RWPE1 (cell line): ENCODE measurements at regions not wholly inside any gene's neighbourhood (a gene's known extent, or its start where the extent isn't known, plus 50 kb on each side); places are given as distances from the start of the nearest gene placed in this dataset.
"Not testable (repeated sequence)": the region's sequence is repeated elsewhere in the genome, so short reads cannot be mapped to it uniquely, and the experiment has no call there.

ENCODE experiments used
- CTCF ChIA-PET: fragments of 350-600 bp; sonication (Branson Sonifier 250); formaldehyde crosslinking; extraction: SDS; loops from one replicate; lab custom pipeline; 2021; lab: Yijun Ruan, JAX
- POLR2A ChIA-PET: fragments of 400-600 bp; formaldehyde crosslinking; extraction: SDS; loops from one replicate; lab custom pipeline; 2020; ENCODE audit warnings: antibody characterized with exemption; ENCODE audit not compliant: low non-redundant PET; lab: Yijun Ruan, JAX
- DNase-seq: peaks from one replicate; pipeline ENCODE4 v3.0.0; 2012; ENCODE audit warnings: low spot score
- H3K27ac ChIP-seq: fragments of 450-650 bp; 2 replicates; pipeline ENCODE4 v1.5.1; 2017
- TF ChIP-seq, protein P1 (sequence below): fragments of 450-650 bp; conservative IDR thresholded peaks from 2 replicates; pipeline ENCODE4 v1.5.1; 2017; ENCODE audit warnings: low read depth, mild to moderate bottlenecking

DNA sequence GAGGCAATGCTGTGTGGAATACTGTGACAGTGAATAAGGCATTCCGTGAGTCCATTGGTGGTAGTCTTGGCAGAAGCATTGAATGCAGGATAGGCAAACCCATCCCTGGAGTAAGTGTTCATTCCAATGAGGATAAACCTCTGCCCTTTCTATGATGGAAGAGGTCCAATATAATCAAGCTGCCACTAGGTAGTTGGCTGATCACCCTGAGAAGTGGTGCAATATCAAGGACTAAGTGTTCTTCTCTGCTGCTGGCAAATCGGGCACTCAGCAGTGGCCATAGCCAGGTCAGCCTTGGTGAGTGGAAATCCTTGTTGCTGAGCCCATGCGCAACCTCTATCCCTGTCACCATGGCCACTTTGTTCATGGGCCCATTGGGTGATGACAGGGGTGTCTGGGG lies 70.1 kb downstream of the FBXO4 start:
- TF ChIP-seq, protein P1, sequence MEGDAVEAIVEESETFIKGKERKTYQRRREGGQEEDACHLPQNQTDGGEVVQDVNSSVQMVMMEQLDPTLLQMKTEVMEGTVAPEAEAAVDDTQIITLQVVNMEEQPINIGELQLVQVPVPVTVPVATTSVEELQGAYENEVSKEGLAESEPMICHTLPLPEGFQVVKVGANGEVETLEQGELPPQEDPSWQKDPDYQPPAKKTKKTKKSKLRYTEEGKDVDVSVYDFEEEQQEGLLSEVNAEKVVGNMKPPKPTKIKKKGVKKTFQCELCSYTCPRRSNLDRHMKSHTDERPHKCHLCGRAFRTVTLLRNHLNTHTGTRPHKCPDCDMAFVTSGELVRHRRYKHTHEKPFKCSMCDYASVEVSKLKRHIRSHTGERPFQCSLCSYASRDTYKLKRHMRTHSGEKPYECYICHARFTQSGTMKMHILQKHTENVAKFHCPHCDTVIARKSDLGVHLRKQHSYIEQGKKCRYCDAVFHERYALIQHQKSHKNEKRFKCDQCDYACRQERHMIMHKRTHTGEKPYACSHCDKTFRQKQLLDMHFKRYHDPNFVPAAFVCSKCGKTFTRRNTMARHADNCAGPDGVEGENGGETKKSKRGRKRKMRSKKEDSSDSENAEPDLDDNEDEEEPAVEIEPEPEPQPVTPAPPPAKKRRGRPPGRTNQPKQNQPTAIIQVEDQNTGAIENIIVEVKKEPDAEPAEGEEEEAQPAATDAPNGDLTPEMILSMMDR: no peak
- CTCF ChIA-PET: no interaction called here
- POLR2A ChIA-PET: no interaction called here
- H3K27ac ChIP-seq: no peak overlapping the region
- DNase-seq: no peak

DNA sequence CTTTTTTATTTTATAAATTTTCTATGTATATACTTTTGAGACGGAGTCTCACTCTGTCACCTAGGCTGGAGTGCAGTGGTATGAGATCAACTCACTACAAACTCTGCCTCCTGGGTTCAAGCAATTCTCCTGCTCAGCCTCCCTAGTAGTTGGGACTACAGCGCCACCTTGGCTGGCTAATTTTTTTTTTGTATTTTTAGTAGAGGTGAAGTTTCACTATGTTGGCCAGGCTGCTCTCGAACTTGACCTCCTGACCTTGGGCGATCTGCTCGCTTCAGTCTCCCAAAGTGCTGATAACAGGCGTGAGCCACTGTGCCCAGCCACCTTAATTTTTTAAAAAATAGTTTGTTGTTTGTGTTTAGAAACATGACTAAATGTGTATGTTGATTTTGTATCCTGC lies 76.6 kb downstream of the FBXO4 start:
- CTCF ChIA-PET: no interaction called here
- POLR2A ChIA-PET: no interaction called here
- no peak for DNase-seq
- TF ChIP-seq, protein P1: no peak
- H3K27ac ChIP-seq: no peak overlapping the region

DNA sequence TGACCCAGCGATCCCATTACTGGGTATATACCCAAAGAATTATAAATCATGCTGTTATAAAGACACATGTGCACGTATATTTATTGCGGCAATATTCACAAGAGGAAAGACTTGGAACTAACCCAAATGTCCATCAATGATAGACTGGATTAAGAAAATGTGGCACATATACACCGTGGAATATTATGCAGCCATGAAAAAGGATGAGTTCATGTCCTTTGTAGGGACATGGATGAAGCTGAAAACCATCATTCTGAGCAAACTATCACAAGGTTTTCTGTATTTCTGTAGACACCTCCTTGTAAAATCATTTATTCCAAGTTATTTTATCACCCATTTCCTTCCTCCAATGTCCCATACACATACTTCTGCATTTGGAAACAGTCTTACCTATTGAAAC lies 78.8 kb downstream of the FBXO4 start:
- CTCF ChIA-PET, POLR2A ChIA-PET, DNase-seq, H3K27ac ChIP-seq: not testable (repeated sequence)

- H3K27ac ChIP-seq: no peak overlapping the region
- TF ChIP-seq, protein P1: peak; percentile 76
- peak; percentile 45 for DNase-seq
- POLR2A ChIA-PET: no interaction called here
- CTCF ChIA-PET: interaction anchor here (0.7 kb wide), 2 partner anchors 9 to 162 kb away, joined by 3 read pairs; no protein-coding TSS in a partner anchor
Measured at GRCh38 chr5:42005561-42006153, 80.6 kb downstream of the FBXO4 start.

DNA sequence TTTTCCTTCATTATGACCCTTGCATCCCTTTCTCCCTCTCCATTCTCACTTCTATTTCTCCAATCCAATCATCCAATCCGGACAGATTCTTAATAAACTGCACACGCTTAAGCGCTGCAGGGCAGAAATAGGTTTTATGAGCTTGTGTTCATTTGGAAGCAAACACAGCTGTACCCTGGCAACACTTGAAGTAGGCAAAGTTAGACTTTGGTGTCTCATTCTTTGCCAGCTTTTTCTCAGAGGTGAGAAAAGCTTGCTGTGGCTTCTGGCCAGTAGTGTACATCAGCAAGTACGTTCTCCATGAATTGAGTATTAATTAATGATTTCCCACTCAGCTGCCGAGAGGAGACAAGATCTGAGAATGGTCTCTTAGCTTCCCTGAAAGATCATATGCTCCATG lies 88.5 kb downstream of the FBXO4 start:
- no peak overlapping the region for H3K27ac ChIP-seq
- POLR2A ChIA-PET: no interaction called here
- TF ChIP-seq, protein P1: no peak
- CTCF ChIA-PET: interaction anchor here (0.5 to 0.7 kb wide), 2 partner anchors 44 to 212 kb away, joined by 3 to 9 read pairs; no protein-coding TSS in a partner anchor
- DNase-seq: no peak

- TF ChIP-seq, protein P1: no peak
- ChIA-PET POLR2A (no interaction called here), CTCF (interaction anchor here (0.8 kb wide), 1 partner anchor 300 kb away, joined by 6 read pairs; no protein-coding TSS in a partner anchor)
- H3K27ac ChIP-seq: no peak overlapping the region
- no peak for DNase-seq
Measured at GRCh38 chr5:42015254-42015653, 90.2 kb downstream of the FBXO4 start.

DNA sequence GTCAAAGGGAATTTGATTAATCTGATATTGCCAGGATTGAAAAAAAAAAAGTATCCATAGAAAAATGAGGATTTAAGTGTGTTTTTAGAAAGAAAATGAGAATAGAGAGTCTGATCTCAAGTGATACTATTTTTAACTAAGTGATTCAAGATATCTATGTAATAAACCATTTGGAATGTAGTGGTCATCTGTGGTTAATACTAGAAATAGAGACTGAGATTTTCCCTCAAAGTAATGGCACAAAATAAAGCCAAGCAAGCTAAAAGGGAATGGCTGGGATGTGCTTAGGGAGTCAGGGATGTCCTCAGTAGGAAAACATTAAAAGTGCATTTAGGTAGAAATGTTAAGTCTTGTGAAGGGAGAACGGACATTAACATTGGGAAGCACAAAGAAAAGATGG lies 90.6 kb downstream of the FBXO4 start:
- ChIA-PET POLR2A (no interaction called here), CTCF (interaction anchor here (0.8 kb wide), 1 partner anchor 300 kb away, joined by 6 read pairs; no protein-coding TSS in a partner anchor)
- TF ChIP-seq, protein P1: no peak
- DNase-seq: no peak
- H3K27ac ChIP-seq: no peak overlapping the region
